MV-4-11 (cell line): ENCODE measurements at regions not wholly inside any gene's neighbourhood (a gene's known extent, or its start where the extent isn't known, plus 50 kb on each side); places are given as distances from the start of the nearest gene placed in this dataset.
A peak's percentile ranks its signal among the peaks of the same experiment; 100 is the strongest.
"Not testable (repeated sequence)": the region's sequence is repeated elsewhere in the genome, so short reads cannot be mapped to it uniquely, and the experiment has no call there.

ENCODE experiments used
- DNase-seq: peaks from one replicate; lab custom pipeline; 2025; lab: John Stamatoyannopoulos, UW

GRCh38 chr6:141780296-141780695 lies 352.4 kb upstream of the GJE1 start:
- no peak for DNase-seq

GRCh38 chr6:141764388-141764787 lies 368.3 kb upstream of the GJE1 start:
- DNase-seq = no peak

- DNase-seq = peak; percentile 3
These were observed 374.3 kb upstream of the GJE1 start for GRCh38 chr6:141758430-141758829.

GRCh38 chr6:141753180-141753579 lies 379.5 kb upstream of the GJE1 start:
- no peak for DNase-seq

GRCh38 chr6:141752677-141753076 lies 380.0 kb upstream of the GJE1 start:
- DNase-seq = no peak

- not testable (repeated sequence) for DNase-seq
These were observed 386.4 kb upstream of the GJE1 start for GRCh38 chr6:141746324-141746723.

- DNase-seq = no peak
These were observed 387.8 kb upstream of the GJE1 start for GRCh38 chr6:141744971-141745370.

- no peak for DNase-seq
These were observed 388.4 kb upstream of the GJE1 start for GRCh38 chr6:141744194-141744925.

- no peak for DNase-seq
These were observed 396.6 kb upstream of the GJE1 start for GRCh38 chr6:141736104-141736503.

- DNase-seq = no peak
These were observed 397.6 kb upstream of the GJE1 start for GRCh38 chr6:141735126-141735525.

GRCh38 chr6:141734071-141734840 lies 398.5 kb upstream of the GJE1 start:
- DNase-seq = no peak

GRCh38 chr6:141729146-141729545 lies 403.6 kb upstream of the GJE1 start:
- no peak for DNase-seq

- no peak for DNase-seq
These were observed 404.4 kb upstream of the GJE1 start for GRCh38 chr6:141728330-141728729.

GRCh38 chr6:141726248-141726647 lies 406.5 kb upstream of the GJE1 start:
- DNase-seq = no peak

GRCh38 chr6:141724731-141725130 lies 408.0 kb upstream of the GJE1 start:
- no peak for DNase-seq

- DNase-seq = no peak
These were observed 413.2 kb upstream of the GJE1 start for GRCh38 chr6:141719476-141719875.

GRCh38 chr6:141705431-141705830 lies 427.3 kb upstream of the GJE1 start:
- DNase-seq = no peak

- no peak for DNase-seq
These were observed 428.6 kb upstream of the GJE1 start for GRCh38 chr6:141704151-141704550.

- DNase-seq = no peak
These were observed 431.0 kb upstream of the GJE1 start for GRCh38 chr6:141701732-141702131.

GRCh38 chr6:141700819-141701218 lies 431.9 kb upstream of the GJE1 start:
- no peak for DNase-seq

- DNase-seq = no peak
These were observed 443.8 kb upstream of the GJE1 start for GRCh38 chr6:141688916-141689315.

- DNase-seq = no peak
These were observed 447.3 kb upstream of the GJE1 start for GRCh38 chr6:141685416-141685815.

GRCh38 chr6:141682391-141682790 lies 450.3 kb upstream of the GJE1 start:
- DNase-seq = no peak
